ENCODE measurements at regions not wholly inside any gene's neighbourhood (a gene's known extent, or its start where the extent isn't known, plus 50 kb on each side); places are given as distances from the start of the nearest gene placed in this dataset.

DNA sequence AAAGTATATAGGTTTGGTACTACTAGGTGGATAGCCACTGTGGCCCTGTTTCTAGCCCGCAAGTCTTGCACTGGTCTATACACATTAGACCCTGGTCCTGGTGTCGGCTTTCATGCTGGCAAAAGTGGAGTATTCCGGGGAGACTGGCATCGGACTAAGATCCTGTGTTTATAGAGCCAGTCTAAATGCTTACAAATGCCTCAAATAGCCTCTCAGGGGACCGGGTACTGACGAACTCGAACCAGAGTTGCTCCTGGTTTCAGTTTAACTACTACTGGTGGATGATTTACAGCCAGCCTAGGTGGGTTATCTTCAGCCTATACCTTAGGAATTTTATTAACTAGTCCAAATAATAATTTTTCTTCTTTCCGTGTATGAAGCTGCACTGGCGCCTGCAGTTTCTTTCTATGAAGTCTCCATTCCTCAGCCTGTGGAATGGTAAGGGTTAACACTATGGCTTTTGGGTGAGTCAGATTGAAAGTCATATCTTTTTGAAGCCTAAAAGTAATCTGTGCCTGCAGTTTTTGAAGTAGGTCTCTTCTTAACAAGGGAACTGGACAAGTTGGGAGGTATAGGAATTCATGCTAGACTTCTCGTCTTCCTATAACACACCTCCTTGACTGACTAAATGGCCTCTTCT lies 51.3 kb downstream of the OR10H4 start:
- DNase-seq = no peak

DNA sequence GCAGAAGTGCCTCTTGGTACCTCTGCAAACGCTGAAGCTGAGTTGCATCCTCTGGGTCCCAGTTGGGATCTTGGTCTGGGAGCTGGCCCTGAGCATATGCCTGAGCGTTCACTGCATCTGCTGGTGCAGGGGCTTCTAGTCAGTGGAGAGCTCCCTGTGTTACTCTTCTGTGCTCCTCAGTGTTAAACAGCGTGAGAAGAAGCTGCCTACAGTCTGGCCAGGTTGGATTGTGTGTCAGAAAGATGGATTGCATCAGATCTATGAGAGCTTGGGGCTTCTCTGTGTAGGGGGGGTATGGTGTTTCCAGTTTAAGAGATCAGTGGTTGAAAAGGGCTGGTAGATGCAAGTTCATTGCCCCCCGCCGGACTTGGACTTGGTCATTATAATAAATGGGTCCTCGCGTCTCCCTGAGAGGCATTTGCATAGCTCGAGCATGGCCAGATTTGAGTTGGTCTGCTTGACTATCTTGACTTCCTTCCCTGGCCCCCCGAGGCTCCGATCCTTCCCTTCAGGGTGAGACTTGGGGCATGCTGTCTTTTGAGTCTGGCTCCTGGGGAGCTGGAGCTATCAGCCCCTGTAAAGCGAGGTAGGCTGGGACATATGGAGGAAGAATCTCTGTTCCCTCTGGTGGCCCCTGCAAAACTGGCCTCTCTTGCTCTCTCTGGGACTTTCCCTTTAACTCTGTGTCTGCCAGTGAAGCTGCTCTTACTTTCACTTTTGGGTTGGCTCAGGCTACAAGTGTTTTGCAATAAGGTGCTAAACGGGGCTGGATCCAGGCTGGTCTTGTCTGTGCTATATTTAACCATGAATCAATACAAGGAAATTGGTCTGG lies 52.9 kb downstream of the OR10H4 start:
- no peak for DNase-seq

DNA sequence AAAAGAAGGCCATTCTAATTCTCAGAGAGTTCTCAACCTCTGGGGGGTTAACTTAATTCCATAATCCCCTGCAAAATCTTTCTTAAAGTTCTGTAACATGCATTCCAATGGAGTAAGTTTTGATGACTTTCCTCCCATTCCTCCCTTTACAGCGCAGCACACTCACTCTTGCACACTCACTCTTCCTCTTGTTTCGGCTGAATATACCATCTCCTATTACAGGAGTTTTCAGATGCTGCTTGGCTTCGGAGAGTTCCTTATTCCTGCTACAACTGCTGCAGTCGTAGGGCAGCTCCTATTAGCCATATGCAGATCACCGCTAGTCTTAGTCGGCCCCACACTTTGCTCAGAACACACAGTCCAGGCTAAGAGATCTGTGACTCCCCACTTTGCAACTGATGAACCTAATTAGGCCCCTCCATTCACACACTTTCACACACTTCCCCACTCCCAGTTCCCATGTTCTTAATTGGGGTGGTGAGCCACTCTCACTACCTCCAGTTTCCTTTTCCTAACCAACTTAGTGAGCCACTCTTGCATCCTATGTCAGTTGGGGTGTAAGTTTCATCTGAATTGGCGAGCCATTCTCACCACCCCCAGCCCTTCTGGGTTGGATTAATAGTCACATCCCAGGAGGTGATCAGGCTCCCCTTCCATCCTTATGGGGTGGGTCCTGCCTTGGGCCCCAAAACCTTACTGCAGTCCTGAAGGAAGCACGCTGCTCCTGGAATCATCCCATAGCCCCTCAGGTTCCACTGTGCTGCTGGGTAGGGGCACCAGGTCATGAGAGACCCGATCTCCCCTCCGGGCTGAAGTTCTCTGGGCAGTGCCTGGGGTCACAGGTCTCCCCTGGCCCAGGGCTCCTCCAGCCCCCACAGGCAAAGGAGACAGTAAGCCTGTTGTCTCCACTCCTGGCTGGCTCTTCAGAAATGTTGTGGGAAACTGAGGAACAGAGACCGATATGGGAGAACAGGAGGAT lies 53.9 kb downstream of the OR10H4 start:
- no peak for DNase-seq

DNA sequence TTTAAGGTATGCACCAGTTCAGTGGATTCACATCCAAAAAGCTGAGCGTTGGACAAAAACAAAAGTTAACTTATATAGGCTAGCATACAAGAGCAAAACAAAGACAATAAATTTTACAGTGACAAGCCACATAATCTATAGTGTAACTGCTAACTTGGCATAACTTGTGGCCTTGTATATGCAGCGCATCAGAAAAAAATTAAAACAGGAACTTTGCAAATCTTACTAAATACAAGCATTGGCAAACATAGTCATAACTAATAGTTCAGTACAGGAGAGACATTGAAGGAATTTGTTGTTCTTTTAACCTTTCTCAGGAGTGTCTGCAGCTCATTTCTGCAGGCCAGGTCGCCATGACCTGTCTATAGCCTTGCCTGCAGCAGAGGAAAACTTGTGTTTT lies 54.6 kb downstream of the OR10H4 start:
- no peak for DNase-seq

DNA sequence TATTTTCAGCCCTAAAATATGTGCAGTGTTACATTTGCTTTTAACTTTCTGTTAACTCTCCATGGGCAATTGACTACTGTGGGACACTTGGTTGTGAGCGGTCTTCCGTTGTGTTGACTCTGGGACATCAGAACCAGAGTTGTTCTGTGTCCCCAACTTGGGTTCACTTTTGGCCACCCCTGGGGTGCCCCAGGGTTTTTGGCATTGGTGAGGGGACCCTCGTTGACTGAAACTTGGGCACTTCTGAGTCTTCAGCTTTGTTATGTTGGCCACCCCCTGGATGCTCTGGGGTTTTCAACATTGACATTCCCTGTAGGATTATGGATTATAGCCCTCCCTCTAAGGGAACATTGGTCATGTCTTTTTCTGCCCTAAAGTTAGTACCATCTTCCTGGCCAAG lies 57.1 kb downstream of the OR10H4 start:
- DNase-seq = no peak

DNA sequence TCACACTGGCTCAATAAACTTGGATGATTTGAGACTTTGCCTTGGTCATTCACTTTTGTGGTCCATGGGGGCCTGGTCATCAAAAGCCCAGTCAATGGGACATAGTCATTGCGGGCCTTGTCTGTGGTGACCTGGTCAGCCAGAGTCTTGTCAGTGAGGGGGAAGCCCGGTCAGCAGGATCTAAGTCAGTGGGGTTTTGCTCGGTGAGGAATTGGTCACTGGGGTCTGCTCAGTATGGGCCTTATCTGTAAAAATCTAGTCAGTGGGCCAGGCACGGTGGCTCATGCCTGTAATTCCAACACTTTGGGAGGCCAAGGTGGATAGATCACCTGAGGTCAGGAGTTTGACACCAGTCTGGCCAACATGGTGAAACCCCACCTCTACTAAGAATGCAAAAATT lies 63.7 kb upstream of the TPM4 start:
- no peak for DNase-seq

DNA sequence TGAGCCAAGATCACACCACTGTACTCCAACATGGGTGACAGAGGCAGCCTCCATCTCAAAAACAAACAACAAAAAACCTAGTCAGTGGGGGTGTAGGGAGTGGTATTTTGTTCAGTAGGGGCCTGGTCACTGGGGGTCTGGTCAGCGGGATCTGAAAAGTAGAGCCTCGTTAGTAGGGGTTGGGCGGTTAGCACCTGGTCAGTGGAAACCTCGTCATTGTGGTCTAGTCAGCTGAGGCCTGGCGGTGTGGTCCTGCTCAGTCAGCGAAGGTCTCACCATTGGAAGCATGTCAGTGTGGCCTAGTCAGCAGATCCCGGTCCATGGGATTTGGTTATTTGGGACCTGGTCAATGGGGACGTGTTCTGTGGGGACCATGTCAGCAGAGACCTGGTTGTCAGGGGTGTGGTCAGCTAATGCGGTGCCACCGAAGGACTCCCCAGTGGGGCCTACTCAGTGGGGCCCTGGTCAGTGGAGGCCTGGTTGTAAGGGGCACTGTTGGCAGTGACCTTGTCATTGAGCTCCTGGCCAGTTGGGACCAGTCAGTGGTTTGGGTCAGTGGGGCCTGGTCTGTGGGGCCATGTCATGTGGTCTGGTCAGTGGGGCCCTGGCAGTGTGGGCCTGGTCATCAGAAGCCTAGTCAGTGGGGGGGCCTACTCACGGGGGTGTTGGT lies 63.0 kb upstream of the TPM4 start:
- no peak for DNase-seq

DNA sequence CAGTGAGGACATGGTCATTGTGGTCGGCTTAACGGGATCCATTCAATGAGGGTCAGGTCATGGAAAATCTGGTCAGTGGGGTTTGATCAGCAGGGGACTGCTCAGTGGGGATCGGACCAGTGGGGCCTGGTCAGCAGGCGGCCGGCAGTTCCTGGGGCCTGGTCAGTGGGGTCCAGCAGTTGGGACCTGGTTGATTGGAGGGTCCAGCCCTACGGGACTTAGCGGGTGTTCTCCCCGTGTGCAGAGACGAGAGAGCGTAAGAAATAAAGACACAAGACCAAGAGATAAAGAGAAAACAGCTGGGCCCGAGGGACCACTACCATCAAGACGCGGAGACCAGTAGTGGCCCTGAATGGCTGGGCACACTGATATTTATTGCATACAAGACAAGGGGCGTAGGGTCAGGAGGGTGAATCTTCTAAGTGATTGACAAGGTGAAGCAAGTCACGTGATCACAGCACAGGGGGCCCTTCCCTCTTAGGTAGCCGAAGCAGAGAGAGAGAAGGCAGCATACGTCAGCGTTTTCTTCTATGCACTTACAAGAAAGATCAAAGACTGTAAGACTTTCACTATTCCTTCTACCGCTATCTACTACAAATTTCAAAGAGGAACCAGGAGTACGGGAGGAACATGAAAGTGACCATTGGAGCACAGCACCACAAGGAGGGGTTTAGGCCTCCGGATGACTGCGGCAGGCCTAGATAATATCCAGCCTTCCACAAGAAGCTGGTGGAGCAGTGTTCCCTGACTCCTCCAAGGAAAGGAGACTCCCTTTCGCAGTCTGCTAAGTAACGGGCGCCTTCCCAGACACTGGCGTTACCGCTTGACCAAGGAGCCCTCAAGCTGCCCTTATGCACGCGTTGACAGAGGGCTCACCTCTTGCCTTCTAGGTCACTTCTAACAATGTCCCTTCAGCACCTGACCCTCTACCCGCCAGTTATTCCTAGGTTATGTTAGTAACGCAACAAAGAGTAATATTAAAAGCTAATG lies 62.1 kb upstream of the TPM4 start:
- DNase-seq = no peak

DNA sequence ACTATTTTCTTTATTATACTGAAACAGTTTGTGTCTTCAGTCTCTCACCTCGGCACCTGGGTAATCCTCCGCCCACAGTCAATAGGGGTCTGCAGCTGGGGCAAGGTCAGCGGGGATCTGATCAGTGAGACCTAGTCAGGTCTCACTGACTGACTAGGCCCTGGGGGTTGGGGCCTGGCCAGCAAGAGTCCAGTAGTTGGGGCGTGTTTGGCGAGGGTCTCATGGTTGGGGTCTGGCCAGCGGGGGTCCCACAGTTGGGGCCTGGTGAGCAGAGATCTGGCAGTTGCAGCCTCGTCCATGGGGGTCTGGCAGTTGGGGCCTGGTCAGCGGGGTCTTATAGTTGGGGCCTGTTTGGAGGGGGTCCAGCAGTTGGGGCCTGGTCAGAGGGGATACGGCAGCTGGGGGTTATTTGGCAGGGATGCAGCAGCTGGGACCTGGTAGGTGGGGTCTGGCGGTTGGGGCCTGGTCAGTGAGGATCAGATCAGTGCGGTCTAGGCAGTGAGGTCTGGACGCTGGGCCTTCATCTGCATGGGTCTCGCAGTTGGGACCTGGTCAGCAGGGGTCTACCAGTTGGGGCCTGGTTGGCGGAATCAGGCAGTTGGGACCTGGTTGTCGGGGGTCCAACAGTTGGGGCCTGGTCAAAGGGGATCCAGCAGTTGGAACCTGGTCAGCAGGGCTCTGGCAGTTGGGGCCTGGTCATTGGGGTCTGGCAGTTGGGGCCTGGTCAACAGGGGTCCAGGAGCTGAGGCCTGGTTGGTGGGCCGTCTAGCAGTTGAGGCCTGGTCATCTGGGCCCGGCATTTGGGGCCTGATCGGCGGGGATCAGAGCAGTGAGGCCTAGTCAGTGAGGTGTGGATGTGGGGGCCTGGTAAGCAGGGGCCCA lies 61.1 kb upstream of the TPM4 start:
- DNase-seq = no peak

DNA sequence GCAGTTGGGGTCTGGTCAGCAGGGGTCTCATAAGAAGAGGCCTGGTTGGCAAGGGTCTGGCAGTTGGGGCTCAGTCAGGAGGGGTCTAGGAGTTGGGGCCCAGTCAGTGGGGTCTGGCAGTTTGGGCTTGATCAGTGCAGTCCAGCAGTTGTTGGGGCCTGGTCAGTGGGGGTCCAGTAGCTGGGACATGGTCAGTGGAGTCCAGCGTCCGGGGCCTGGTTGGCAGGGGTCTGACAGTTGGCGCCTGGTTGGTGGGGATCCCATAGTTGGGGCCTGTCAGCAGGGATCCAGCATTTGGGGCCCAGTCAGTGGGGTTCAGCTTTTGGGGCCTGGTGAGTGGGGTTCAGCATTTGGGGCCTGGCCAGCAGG lies 60.5 kb upstream of the TPM4 start:
- DNase-seq = no peak

DNA sequence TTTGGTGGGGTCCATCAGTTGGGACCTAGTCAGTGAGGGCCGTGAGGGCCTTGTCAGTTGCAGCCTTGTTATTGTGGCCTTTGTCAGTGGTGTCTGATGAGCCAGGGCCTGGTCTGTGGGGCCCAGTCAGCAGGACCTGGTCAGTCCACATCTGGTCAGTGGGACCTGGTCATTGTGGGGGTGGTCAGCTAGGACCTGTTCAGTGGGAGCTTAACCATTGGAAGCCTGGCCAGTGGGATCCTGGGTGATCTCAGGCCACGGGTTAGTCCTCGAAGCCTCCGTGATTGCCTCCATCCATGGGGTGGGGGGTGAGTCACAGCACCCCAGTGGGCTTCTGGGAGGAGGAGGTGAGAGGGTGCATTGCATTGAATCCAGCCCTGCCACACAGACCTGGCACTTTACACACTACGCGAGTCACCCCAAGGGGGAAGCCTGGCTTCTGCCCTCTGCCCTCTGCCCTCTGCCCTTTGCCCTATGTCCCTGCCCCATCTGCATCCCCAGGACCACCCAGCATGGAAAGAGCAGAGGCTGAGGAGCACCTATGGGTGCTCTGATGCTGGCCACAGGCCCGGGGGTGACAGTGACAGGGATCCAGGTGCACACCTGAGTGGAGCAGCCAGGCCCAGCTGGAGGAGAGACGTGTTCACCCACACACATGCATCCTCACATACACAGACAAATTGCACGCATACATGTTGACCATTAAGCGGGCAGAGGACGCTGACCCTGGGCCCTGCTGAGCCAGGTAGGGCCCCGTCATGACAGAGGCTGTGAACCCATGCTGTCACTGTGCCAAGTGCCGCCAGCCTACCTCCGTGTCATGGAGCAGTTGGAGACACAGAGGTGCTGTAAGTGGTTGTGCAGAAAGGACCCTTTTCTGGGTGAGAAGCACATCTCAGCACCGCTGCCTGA lies 59.8 kb upstream of the TPM4 start:
- no peak for DNase-seq

DNA sequence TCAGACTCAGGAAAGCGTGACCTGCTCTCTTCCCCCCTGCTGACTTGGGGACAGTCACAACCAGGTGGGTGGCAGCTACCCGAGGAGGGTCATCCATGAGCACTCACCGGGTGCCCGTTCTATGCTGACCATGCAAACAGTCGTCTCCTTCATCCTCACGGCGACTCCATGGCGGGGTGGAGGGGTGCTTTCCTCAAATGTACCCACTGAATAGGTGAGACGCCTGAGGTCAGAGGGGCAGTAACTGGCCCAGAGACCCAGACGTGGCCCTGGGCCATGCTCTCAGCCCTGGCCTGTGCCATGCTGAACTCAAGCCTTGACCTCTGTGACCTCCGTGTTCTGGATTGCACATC lies 59.2 kb upstream of the TPM4 start:
- DNase-seq = no peak

DNA sequence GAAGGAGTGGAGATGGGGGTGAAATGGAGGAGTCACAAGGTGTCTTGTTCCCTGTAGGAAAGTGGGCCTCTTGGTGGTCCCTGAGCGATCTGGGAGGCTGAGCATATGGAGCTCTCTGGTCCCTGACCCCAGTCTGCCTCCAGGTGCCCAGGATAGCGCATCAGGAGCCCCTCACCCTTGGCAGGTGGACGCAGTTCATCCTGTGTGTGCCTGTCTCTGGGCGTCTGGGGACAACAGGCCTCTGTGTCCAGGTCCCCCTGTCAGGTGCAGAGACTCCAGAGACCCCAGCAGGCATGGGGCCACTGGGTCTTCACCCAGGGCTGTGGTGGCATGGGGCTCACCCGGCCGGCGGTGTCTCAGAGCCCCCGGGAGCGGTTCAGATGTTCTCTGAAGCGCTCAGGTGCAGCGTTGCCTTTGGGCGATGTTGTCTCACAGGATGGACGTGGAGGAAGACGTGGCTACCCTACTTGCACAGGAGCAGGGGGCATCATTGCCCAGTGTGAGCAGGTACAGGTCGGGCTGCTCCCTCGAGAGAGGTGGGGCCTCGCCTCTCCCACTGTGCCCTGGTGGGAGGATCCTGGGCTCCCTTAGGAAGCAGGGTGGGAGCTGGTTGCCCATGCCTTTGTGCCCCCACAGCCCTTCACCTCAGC lies 58.1 kb upstream of the TPM4 start:
- no peak for DNase-seq

DNA sequence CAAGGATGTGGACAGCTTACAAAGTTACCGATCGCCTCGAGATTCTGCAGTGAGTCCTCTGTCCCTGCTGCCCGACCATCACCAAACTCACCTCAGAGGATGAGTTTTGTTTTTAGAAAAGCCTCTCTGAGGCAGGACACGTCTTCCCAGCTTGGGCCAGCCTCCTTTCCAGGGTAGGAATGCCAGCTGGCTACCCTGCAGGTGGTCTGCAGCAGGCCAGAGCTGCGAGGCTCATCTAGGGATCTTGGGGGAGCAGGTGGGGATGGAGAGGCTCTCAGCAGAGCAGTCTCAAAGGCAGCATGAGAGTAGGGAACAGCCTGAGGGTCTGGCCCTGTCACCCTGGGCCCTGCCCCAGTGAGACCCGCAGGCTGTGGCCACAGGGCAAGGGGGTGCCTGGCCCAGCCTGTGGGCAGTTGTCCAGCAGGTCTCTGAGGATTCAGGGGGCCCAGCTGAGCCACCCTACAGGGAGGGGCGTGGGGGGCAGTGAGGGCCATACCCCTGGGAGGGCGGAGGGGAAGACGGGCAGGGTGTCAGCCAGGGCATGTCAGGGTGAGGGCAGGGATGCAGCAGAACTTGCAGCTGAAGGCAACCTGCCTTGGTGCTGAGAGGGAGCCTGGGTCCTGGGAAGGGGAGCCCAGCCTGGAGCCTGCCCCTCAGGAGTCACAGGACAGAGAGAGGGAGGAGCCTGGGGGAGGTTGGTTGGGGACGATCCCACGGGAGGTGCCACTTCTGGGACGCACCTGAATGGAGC lies 57.3 kb upstream of the TPM4 start:
- no peak for DNase-seq

DNA sequence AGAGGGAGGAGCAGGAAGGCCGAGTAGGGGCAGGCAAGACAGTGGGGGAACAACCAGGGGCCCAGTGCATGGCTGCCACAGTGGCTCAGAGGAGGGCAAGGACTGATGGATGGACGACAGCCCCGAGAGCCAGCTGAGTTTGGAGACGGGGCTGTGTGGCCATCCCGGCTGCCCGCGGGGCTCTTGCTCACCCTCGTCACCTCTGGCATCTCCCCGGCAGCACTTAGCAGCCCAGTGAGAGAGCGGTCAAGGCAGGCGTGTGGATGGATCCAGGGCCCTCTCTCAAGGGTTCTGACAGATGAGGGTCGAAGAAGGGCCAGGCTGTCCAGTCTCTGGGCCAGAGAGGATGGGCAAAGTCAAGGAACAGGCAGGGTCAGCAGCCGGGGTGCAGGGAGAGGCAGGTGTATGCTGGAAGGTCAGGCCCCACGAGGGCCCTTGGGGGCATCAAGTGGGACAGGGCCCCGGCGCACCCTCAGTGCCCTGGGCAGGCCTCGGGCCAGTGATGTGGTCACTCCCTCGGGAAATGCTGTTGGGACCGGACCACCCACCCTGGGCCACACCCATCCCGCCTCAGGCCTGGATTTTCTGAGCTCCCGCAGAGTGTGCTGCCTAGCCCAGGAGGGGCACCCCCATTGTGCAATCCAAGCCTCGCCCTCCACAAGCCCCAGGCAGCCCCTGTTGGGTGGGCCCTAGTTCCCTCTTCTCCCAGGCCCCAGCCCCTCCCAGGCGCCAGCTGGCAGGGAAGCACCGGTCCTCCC lies 56.4 kb upstream of the TPM4 start:
- DNase-seq = no peak

DNA sequence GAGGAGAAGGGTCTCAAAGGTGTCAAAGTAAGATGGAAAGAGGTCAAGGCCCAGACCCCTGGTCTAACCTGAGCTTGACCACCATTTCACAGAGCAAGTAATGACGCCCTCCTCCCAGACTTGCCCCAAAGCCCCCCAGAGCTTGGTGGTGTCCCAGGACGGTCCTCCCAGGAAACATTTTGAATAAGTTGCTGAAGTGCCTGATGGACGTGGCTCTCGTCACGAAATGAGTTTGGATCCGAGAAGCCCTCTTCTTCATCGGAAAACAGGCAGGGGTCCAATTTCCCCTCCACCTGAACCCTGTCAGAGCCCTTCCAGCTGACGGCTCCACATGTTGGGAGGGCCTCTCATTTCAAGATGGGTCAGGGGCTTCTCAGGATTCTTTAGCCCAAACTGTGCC lies 54.5 kb upstream of the TPM4 start:
- no peak for DNase-seq

DNA sequence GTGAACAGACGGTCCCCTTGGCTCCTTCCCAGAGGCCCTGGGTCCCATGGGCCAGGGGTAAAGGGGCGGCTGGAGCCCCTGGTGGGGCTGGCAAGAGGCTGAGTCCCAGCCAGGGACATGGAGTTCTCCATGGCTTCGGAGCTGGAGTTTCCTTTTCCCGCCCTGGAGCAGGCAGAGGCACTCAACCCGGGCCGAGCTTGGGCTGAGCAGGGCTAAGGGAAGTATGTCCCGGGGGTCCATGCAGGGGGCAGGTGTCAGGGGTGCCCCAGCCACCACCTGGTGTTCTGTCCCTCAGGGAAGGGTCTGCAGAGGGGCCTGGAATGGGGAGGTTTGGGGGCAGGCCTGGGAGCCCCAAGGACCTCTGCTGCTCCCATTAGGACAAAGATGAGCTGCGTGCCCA lies 54.0 kb upstream of the TPM4 start:
- DNase-seq = no peak

DNA sequence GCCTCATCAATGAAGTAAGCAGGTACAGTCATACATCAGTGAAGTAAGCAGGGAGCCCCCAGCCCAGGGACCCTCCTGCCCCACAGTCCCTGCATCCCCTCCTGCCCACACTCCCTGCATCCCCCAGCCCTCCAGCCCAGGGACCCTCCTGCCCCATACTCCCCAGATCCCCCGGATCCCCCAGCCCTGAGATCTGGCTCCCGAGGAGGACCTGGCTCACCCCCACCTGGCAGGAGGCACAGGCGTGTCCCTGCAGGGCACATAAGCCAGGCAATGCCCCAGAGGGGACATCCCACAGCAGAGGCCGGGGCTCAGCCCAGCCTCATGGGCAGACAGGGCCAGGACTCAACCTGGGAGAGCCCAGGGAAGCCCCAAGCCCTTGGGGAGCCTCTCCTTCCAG lies 53.6 kb upstream of the TPM4 start:
- DNase-seq = no peak

Data from amniotic stem cell (primary cell).